ENCODE measurements at regions not wholly inside any gene's neighbourhood (a gene's known extent, or its start where the extent isn't known, plus 50 kb on each side); places are given as distances from the start of the nearest gene placed in this dataset.

GRCh38 chr20:7656687-7657467 lies 283.4 kb downstream of the HAO1 start:
- FAIRE-seq (no peak), DNase-seq (ENCODE audit: extremely low spot score, insufficient read length, low read depth) (no peak)

GRCh38 chr20:7657569-7657968 lies 282.7 kb downstream of the HAO1 start:
- DNase-seq (ENCODE audit: extremely low spot score, insufficient read length, low read depth): no peak
- FAIRE-seq: no peak

- FAIRE-seq (no peak), DNase-seq (ENCODE audit: extremely low spot score, insufficient read length, low read depth) (no peak)
Observed at GRCh38 chr20:7660165-7660564, 280.1 kb downstream of the HAO1 start.

- FAIRE-seq (no peak), DNase-seq (ENCODE audit: extremely low spot score, insufficient read length, low read depth) (no peak)
Observed at GRCh38 chr20:7665376-7665775, 274.9 kb downstream of the HAO1 start.

- no peak for FAIRE-seq
- DNase-seq (ENCODE audit: extremely low spot score, insufficient read length, low read depth): no peak
Observed at GRCh38 chr20:7667194-7667593, 273.1 kb downstream of the HAO1 start.

- no peak for FAIRE-seq
- no peak for DNase-seq (ENCODE audit: extremely low spot score, insufficient read length, low read depth)
Observed at GRCh38 chr20:7672571-7672970, 267.7 kb downstream of the HAO1 start.

GRCh38 chr20:7673841-7674240 lies 266.4 kb downstream of the HAO1 start:
- FAIRE-seq: no peak
- no peak for DNase-seq (ENCODE audit: extremely low spot score, insufficient read length, low read depth)

- FAIRE-seq (no peak), DNase-seq (ENCODE audit: extremely low spot score, insufficient read length, low read depth) (no peak)
Observed at GRCh38 chr20:7682916-7683315, 257.3 kb downstream of the HAO1 start.

GRCh38 chr20:7687065-7687464 lies 253.2 kb downstream of the HAO1 start:
- no peak for DNase-seq (ENCODE audit: extremely low spot score, insufficient read length, low read depth)
- FAIRE-seq: no peak

- no peak for FAIRE-seq
- no peak for DNase-seq (ENCODE audit: extremely low spot score, insufficient read length, low read depth)
Observed at GRCh38 chr20:7689151-7689550, 251.1 kb downstream of the HAO1 start.

GRCh38 chr20:7691647-7692269 lies 248.5 kb downstream of the HAO1 start:
- FAIRE-seq (no peak), DNase-seq (ENCODE audit: extremely low spot score, insufficient read length, low read depth) (no peak)

- DNase-seq (ENCODE audit: extremely low spot score, insufficient read length, low read depth) (no peak), FAIRE-seq (no peak)
Observed at GRCh38 chr20:7692478-7692877, 247.8 kb downstream of the HAO1 start.

GRCh38 chr20:7693761-7694160 lies 246.5 kb downstream of the HAO1 start:
- FAIRE-seq: no peak

GRCh38 chr20:7695051-7695495 lies 245.2 kb downstream of the HAO1 start:
- DNase-seq (ENCODE audit: extremely low spot score, insufficient read length, low read depth) (no peak), FAIRE-seq (no peak)

More at GRCh38 chr20:7693761-7694160, 246.5 kb downstream of the HAO1 start:
- no peak for DNase-seq (ENCODE audit: extremely low spot score, insufficient read length, low read depth)

- FAIRE-seq (no peak), DNase-seq (ENCODE audit: extremely low spot score, insufficient read length, low read depth) (no peak)
Observed at GRCh38 chr20:7695635-7696034, 244.6 kb downstream of the HAO1 start.

- FAIRE-seq (no peak), DNase-seq (ENCODE audit: extremely low spot score, insufficient read length, low read depth) (no peak)
Observed at GRCh38 chr20:7696311-7696710, 243.9 kb downstream of the HAO1 start.

GRCh38 chr20:7702141-7702540 lies 238.1 kb downstream of the HAO1 start:
- FAIRE-seq: no peak
- DNase-seq (ENCODE audit: extremely low spot score, insufficient read length, low read depth): no peak

- FAIRE-seq (no peak), DNase-seq (ENCODE audit: extremely low spot score, insufficient read length, low read depth) (no peak)
Observed at GRCh38 chr20:7703551-7703961, 236.7 kb downstream of the HAO1 start.

- DNase-seq (ENCODE audit: extremely low spot score, insufficient read length, low read depth): no peak
- FAIRE-seq: no peak
Observed at GRCh38 chr20:7703996-7704395, 236.3 kb downstream of the HAO1 start.

- no peak for FAIRE-seq
Observed at GRCh38 chr20:7708112-7708511, 232.1 kb downstream of the HAO1 start.

GRCh38 chr20:7708782-7709181 lies 231.5 kb downstream of the HAO1 start:
- DNase-seq (ENCODE audit: extremely low spot score, insufficient read length, low read depth) (no peak), FAIRE-seq (no peak)

More at GRCh38 chr20:7708112-7708511, 232.1 kb downstream of the HAO1 start:
- DNase-seq (ENCODE audit: extremely low spot score, insufficient read length, low read depth): no peak

GRCh38 chr20:7710440-7710839 lies 229.8 kb downstream of the HAO1 start:
- FAIRE-seq: no peak
- no peak for DNase-seq (ENCODE audit: extremely low spot score, insufficient read length, low read depth)
